Calu3 (cell line): ENCODE measurements at regions not wholly inside any gene's neighbourhood (a gene's known extent, or its start where the extent isn't known, plus 50 kb on each side); places are given as distances from the start of the nearest gene placed in this dataset.

ENCODE experiments used
- BruUV-seq: library from RNA; stranded (reverse); fragments of 400-500 nt; replicated peaks from 2 replicates; lab custom pipeline; 2021; lab: Mats Ljungman, UMichigan
- CTCF ChIA-PET: fragments of 300-600 bp; sonication (Branson Sonifier 250); formaldehyde crosslinking; loops from one replicate; lab custom pipeline; 2022; ENCODE audit warnings: antibody characterized with exemption; lab: Charles Lee
- DNase-seq: peaks from one replicate; pipeline ENCODE4 v3.0.0; 2022
- H3K27ac Mint-ChIP-seq: one replicate; pipeline ENCODE4 v1.8.0; 2022; ENCODE audit warnings: mixed read lengths; ENCODE audit not compliant: unreplicated experiment
- H3K27me3 Mint-ChIP-seq: one replicate; pipeline ENCODE4 v1.8.0; 2022; ENCODE audit warnings: mixed read lengths; ENCODE audit not compliant: unreplicated experiment
- H3K36me3 Mint-ChIP-seq: one replicate; pipeline ENCODE4 v1.8.0; 2022; ENCODE audit warnings: mild to moderate bottlenecking, moderate library complexity, mixed read lengths; ENCODE audit not compliant: insufficient read depth, unreplicated experiment
- H3K4me1 Mint-ChIP-seq: one replicate; pipeline ENCODE4 v1.8.0; 2022; ENCODE audit warnings: mild to moderate bottlenecking, low read depth, mixed read lengths; ENCODE audit not compliant: unreplicated experiment
- H3K4me3 Mint-ChIP-seq: one replicate; pipeline ENCODE4 v1.8.0; 2022; ENCODE audit warnings: mild to moderate bottlenecking, low read depth, moderate library complexity, mixed read lengths; ENCODE audit not compliant: unreplicated experiment
- H3K9me3 Mint-ChIP-seq: one replicate; pipeline ENCODE4 v1.8.0; 2022; ENCODE audit warnings: low read depth, mixed read lengths; ENCODE audit not compliant: unreplicated experiment
- CTCF ChIP-seq: fragments of 200-600 bp; IDR thresholded peaks from one replicate; pipeline ENCODE4 v1.8.0; 2022; ENCODE audit warnings: antibody characterized with exemption; ENCODE audit not compliant: unreplicated experiment
- intact Hi-C: fragments of 100-400 bp; cut with micrococcal nuclease; formaldehyde crosslinking; loops from one replicate; pipeline ENCODE4 v1.10.0; 2022; ENCODE audit not compliant: unreplicated experiment

- no peak for DNase-seq
- TF ChIP-seq CTCF, result no peak
- Mint-ChIP-seq H3K9me3 (peaks cover 3% of the 10 kb centered on the region), H3K27ac (no peak overlapping the region), H3K27me3 (no peaks in the 10 kb centered on the region), H3K4me3 (no peak overlapping the region), H3K4me1 (no peaks in the 10 kb centered on the region), H3K36me3 (no peaks in the 10 kb centered on the region)
- CTCF ChIA-PET, result no interaction called here
- no TSS peak for BruUV-seq
- intact Hi-C loops, result no loop called here
Observed at GRCh38 chr13:44240611-44241145, 132.9 kb upstream of the SERP2 start.

- no peak for DNase-seq
- Mint-ChIP-seq H3K27me3 (no peaks in the 10 kb centered on the region), H3K9me3 (peaks cover 3% of the 10 kb centered on the region), H3K27ac (no peak overlapping the region), H3K4me1 (no peaks in the 10 kb centered on the region), H3K4me3 (no peak overlapping the region), H3K36me3 (no peaks in the 10 kb centered on the region)
- intact Hi-C loops, result no loop called here
- no TSS peak for BruUV-seq
- TF ChIP-seq CTCF, result no peak
- CTCF ChIA-PET, result no interaction called here
Observed at GRCh38 chr13:44241638-44242037, 132.0 kb upstream of the SERP2 start.

GRCh38 chr13:44242766-44243165 is 130.9 kb upstream of the SERP2 start:
- CTCF ChIA-PET, result interaction anchor here (0.8 kb wide), 1 partner anchor 192 kb away, joined by 3 read pairs; no protein-coding TSS in a partner anchor
- no peak for TF ChIP-seq CTCF
- H3K36me3 Mint-ChIP-seq, result no peaks in the 10 kb centered on the region
- no peak for DNase-seq
- no TSS peak for BruUV-seq
- intact Hi-C loops, result no loop called here
- H3K27ac Mint-ChIP-seq, result no peak overlapping the region
- H3K9me3 Mint-ChIP-seq, result peaks cover 3% of the 10 kb centered on the region
- H3K4me1 Mint-ChIP-seq, result no peaks in the 10 kb centered on the region
- no peak overlapping the region for H3K4me3 Mint-ChIP-seq
- H3K27me3 Mint-ChIP-seq, result no peaks in the 10 kb centered on the region

GRCh38 chr13:44243198-44243857 is 130.3 kb upstream of the SERP2 start:
- H3K4me3 Mint-ChIP-seq, result no peak overlapping the region
- H3K36me3 Mint-ChIP-seq, result no peaks in the 10 kb centered on the region
- no peak for TF ChIP-seq CTCF
- CTCF ChIA-PET, result interaction anchor here (0.8 kb wide), 1 partner anchor 192 kb away, joined by 3 read pairs; no protein-coding TSS in a partner anchor
- no peak overlapping the region for H3K27ac Mint-ChIP-seq
- peak; percentile 11 for DNase-seq
- peaks cover 3% of the 10 kb centered on the region for H3K9me3 Mint-ChIP-seq
- no peaks in the 10 kb centered on the region for H3K4me1 Mint-ChIP-seq
- no TSS peak for BruUV-seq
- H3K27me3 Mint-ChIP-seq, result no peaks in the 10 kb centered on the region
- intact Hi-C loops, result no loop called here
